ENCODE measurements at regions not wholly inside any gene's neighbourhood (a gene's known extent, or its start where the extent isn't known, plus 50 kb on each side); places are given as distances from the start of the nearest gene placed in this dataset.

GRCh38 chr2:139850254-139850890 lies 1070.2 kb upstream of the NXPH2 start:
- no peak for TF ChIP-seq CTCF (IDR thresholded peaks at IDR 0.05; ENCODE audit: insufficient read depth, low read length, poor library complexity, severe bottlenecking)
- no peak for TF ChIP-seq EZH2phosphoT487 (conservative IDR thresholded peaks at IDR 0.05; ENCODE audit: low read length)
